ENCODE measurements at regions not wholly inside any gene's neighbourhood (a gene's known extent, or its start where the extent isn't known, plus 50 kb on each side); places are given as distances from the start of the nearest gene placed in this dataset.

DNA sequence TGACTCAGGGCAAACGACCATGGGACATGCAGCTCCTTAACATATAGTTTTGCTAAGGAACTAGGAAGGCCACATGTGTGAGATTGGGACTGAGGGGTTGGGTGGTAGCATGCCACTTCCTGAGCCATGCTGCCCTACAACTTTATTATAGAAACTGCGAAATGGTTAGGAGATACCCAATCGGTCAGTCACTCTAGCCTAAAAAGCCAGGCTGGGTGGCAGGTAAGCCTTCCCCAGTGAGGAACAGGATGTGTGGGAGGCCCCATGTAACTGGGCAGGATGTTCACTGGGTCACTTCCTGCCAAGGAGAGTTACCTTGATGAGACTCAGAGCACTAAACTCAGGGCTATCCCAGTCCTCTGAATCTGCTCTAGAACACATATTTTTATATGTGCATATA lies 123.5 kb downstream of the MAP3K7 start:
- TF ChIP-seq POLR2A (IDR thresholded peaks at IDR 0.05) (no peak), POLR2AphosphoS5 (IDR thresholded peaks at IDR 0.05; ENCODE audit: insufficient read depth in 1 of 2, low read depth in 1 of 2) (no peak)
- TF ChIP-seq, protein P1, sequence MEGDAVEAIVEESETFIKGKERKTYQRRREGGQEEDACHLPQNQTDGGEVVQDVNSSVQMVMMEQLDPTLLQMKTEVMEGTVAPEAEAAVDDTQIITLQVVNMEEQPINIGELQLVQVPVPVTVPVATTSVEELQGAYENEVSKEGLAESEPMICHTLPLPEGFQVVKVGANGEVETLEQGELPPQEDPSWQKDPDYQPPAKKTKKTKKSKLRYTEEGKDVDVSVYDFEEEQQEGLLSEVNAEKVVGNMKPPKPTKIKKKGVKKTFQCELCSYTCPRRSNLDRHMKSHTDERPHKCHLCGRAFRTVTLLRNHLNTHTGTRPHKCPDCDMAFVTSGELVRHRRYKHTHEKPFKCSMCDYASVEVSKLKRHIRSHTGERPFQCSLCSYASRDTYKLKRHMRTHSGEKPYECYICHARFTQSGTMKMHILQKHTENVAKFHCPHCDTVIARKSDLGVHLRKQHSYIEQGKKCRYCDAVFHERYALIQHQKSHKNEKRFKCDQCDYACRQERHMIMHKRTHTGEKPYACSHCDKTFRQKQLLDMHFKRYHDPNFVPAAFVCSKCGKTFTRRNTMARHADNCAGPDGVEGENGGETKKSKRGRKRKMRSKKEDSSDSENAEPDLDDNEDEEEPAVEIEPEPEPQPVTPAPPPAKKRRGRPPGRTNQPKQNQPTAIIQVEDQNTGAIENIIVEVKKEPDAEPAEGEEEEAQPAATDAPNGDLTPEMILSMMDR (IDR thresholded peaks at IDR 0.05): no peak
- Histone ChIP-seq H3K27me3 (no peaks in the 10 kb centered on the region), H3K36me3 (no peaks in the 10 kb centered on the region), H3K9me3 (no peaks in the 10 kb centered on the region), H3K4me3 (no peak overlapping the region), H3K27ac (no peak overlapping the region), H3K4me1 (no peaks in the 10 kb centered on the region)
- DNase-seq (ENCODE audit: extremely low spot score in 2 of 2): no peak
- intact Hi-C loops (cut with DNase I): no loop called here

DNA sequence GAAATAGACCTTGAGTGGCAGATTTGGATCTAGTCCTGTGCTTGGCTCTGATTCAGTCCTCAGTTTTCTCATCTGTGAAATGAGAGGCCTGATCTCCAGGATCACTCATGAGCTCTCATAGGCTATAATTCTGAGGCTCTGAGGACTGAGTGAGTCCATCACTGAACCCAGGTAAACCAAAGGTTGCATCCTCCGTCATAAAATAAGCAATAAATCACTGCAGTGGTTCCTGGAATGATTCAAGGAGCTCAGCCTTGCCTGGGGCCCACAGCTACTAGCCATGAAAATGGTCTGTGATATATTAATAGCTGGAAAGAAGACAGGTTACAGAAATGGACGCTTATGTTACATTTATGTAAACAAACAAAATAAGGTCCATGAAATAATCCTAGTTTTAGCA lies 124.8 kb downstream of the MAP3K7 start:
- intact Hi-C loops (cut with DNase I): no loop called here

DNA sequence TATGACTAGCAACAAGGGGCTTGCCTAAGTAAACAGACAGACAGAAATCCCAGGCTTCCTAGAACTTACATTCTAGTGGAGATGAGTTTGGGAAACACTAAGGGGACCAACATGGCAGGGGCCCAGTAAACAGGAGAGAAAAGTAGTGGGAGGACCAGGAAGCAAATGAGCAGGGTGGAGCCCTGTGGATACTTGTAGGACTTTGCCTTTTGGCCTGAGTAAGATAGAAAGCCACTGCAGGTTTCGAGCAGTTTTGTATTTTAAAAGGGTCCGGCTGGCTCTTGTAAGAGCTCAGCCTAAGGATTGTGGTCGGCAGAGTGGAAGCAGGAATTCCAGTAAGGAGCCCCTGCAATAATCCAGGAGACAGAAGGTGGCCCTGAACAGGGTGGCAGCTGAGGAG lies 125.5 kb downstream of the MAP3K7 start:
- no peak for DNase-seq (ENCODE audit: extremely low spot score in 2 of 2)
- intact Hi-C loops (cut with DNase I): no loop called here
- H3K4me1 ChIP-seq: no peaks in the 10 kb centered on the region
- TF ChIP-seq, protein P1 (IDR thresholded peaks at IDR 0.05): no peak
- TF ChIP-seq POLR2A (IDR thresholded peaks at IDR 0.05): no peak
- no peaks in the 10 kb centered on the region for H3K27me3 ChIP-seq
- H3K4me3 ChIP-seq: no peak overlapping the region
- no peaks in the 10 kb centered on the region for H3K36me3 ChIP-seq
- no peak overlapping the region for H3K27ac ChIP-seq
- no peaks in the 10 kb centered on the region for H3K9me3 ChIP-seq

More for the DNA sequence above, 124.8 kb downstream of the MAP3K7 start:
- no peaks in the 10 kb centered on the region for H3K9me3 ChIP-seq
- TF ChIP-seq POLR2AphosphoS5 (IDR thresholded peaks at IDR 0.05; ENCODE audit: insufficient read depth in 1 of 2, low read depth in 1 of 2) (no peak), POLR2A (IDR thresholded peaks at IDR 0.05) (no peak)
- TF ChIP-seq, protein P1 (IDR thresholded peaks at IDR 0.05): no peak
- no peak overlapping the region for H3K27ac ChIP-seq
- no peak for DNase-seq (ENCODE audit: extremely low spot score in 2 of 2)
- no peaks in the 10 kb centered on the region for H3K4me1 ChIP-seq
- H3K36me3 ChIP-seq: no peaks in the 10 kb centered on the region
- H3K4me3 ChIP-seq: no peak overlapping the region
- H3K27me3 ChIP-seq: no peaks in the 10 kb centered on the region

DNA sequence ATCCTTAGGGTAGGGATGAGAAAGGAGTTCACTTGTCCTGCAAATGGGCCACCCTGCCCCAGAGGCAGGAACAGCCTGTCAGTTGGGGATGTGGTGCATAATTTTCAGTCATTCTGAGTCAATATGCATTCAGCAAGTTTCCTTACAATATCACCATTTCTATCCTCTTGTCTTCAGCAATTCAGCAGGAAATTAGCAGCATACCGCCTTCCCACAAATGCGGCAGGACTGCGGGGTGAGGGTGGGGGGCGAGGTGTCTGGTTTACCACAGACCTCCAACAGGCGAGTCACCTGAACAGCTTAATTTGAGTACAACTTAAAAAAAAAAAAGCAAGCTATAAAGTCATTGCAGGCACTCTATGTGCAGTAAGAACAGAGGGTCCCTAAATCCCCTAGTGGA lies 126.8 kb downstream of the MAP3K7 start:
- no peaks in the 10 kb centered on the region for H3K36me3 ChIP-seq
- H3K27ac ChIP-seq: no peak overlapping the region
- intact Hi-C loops (cut with DNase I): no loop called here

DNA sequence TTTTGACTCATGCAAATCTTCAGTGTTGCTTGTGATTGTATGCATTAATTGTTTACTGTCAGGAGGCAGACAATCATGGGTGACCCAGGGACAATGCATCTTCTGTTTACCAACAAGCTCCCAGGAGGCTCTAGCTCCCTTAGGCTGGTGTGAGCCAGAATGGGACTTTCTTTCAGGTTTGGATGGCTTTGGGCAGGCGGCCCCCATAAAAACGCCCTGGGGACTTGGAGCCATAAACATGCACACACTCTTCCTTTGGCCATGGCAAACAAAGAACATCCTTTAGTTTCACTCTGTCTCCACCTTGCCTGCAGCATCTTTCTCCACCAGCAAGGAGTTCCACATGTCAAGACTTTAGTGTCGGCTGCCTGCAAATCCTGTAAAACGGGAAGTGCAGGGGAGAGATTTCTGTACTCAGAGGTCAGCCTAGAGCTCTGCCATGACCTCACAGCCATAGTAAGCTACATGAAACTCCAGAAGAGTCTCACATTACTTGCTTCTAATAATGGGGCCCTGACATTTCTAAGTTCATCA lies 127.6 kb downstream of the MAP3K7 start:
- H3K4me3 ChIP-seq: no peak overlapping the region
- no peak overlapping the region for H3K27ac ChIP-seq
- H3K27me3 ChIP-seq: no peaks in the 10 kb centered on the region
- no peaks in the 10 kb centered on the region for H3K9me3 ChIP-seq
- no peaks in the 10 kb centered on the region for H3K4me1 ChIP-seq
- intact Hi-C loops (cut with DNase I): no loop called here
- H3K36me3 ChIP-seq: no peaks in the 10 kb centered on the region
- TF ChIP-seq POLR2AphosphoS5 (IDR thresholded peaks at IDR 0.05; ENCODE audit: insufficient read depth in 1 of 2, low read depth in 1 of 2) (no peak), POLR2A (IDR thresholded peaks at IDR 0.05) (no peak)
- TF ChIP-seq, protein P1 (IDR thresholded peaks at IDR 0.05): no peak
- DNase-seq (ENCODE audit: extremely low spot score in 2 of 2): no peak

More for the DNA sequence above, 126.8 kb downstream of the MAP3K7 start:
- TF ChIP-seq POLR2A (IDR thresholded peaks at IDR 0.05) (no peak), POLR2AphosphoS5 (IDR thresholded peaks at IDR 0.05; ENCODE audit: insufficient read depth in 1 of 2, low read depth in 1 of 2) (no peak)
- TF ChIP-seq, protein P1 (IDR thresholded peaks at IDR 0.05): no peak
- no peaks in the 10 kb centered on the region for H3K27me3 ChIP-seq
- H3K4me1 ChIP-seq: no peaks in the 10 kb centered on the region
- H3K4me3 ChIP-seq: no peak overlapping the region
- H3K9me3 ChIP-seq: no peaks in the 10 kb centered on the region
- DNase-seq (ENCODE audit: extremely low spot score in 2 of 2): no peak
